ENCODE measurements at regions not wholly inside any gene's neighbourhood (a gene's known extent, or its start where the extent isn't known, plus 50 kb on each side); places are given as distances from the start of the nearest gene placed in this dataset.
"Not testable (repeated sequence)": the region's sequence is repeated elsewhere in the genome, so short reads cannot be mapped to it uniquely, and the experiment has no call there.

DNA sequence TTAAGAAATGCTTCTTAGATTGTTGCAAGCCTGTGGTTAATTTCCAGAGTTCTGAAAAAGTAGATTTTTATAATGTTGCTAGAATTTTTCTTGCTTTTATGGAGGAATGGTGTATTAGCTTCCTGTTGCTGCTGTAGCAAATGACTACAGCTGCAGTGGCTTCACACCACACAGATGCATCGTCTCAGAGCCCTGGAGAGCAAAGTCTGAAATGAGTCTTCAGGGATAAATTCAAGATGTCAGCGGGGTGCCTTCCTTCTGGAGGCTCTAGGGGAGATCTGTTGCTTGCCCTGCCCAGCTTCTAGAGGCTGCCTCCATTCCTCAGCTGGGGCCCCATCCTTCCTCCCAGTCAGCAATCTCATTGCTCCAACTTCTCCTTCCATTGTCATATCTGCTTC is 187.8 kb downstream of the ZNF516 start:
- no peak for DNase-seq

DNA sequence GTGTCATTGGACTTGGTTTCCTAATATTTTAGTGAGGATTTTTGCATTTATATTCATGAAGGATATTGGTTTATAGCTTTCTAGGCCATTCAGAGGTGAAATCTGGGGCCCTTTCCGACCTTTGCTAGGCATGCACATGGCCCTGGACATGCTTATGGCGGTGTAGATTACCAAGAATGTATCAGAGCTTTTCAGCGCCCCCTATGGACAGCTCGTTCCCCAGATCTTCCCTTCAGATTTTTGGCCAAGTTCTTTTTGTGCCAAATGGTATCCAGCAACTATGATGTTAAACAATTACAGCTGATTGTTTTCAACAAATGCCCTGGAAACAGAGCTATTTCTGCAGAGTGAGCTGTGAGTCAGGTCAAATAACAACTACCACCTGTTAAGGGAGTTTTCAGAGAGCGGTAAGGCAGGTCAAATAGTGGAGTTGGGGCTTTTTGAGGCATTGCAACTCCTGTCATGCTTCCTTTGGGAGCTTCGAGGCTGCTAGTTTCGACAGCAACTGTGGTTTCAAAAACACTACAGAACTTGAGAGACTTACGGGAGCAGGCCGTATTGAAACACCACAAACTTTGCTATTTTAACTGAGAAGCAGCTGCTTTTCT is 188.3 kb downstream of the ZNF516 start:
- no peak for DNase-seq

DNA sequence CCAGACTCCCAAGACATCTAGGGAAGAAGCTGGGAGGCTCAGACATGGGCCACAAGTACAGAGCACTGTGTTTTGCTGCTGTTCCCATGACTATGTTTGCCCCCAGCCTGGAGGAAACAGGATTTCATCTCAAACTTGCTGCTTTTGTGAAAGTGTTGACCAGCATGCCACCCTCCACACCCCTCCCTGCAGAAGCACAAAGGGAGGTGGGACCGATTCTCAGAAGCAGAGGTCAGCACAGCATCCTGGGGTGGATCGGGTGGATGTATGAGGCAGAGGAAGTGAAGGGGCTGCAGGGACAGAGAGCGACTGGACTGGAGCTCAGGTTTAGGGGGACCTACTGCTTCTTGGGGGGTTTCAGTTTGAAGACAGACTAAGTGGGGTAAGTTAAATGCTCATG is 209.2 kb downstream of the ZNF516 start:
- DNase-seq, result no peak

DNA sequence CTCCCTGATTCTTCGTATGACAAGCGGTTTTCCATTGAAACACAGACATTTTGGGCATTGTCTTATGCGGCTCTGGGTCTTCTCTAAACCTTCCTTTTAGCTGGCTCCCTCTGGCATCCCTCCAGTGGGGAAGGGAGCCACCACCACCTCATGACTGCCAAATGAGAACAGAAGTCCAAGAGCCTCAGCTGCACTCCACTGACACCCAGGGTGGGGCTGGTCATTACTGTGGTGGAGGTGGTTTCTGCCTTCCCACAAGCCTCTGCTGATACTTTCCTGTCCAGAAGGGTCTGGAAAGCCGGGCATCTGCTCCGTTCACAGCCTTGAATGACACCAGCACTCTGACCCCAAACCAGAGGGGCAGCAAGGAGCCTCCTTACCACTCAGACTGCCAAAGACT is 213.5 kb downstream of the ZNF516 start:
- no peak for DNase-seq

DNA sequence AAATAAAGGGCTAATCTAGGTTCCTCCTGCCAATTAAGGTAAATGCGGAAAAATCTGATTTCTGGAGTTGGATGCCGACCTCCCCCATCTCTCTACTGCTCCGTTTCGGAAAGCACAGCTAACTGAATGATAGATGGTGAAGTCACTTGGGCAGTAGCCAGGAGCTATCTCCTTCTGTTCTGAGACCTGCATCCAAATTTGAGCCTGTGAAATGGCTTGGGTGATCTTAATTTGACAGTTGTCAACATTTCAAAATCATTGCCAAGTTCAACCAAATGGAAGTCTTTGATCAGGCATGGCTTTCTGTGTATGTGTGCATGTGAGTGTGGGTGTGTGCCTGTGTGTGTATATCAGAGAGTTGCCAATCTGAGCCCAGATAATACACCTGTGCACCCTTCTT is 217.2 kb downstream of the ZNF516 start:
- DNase-seq, result no peak

DNA sequence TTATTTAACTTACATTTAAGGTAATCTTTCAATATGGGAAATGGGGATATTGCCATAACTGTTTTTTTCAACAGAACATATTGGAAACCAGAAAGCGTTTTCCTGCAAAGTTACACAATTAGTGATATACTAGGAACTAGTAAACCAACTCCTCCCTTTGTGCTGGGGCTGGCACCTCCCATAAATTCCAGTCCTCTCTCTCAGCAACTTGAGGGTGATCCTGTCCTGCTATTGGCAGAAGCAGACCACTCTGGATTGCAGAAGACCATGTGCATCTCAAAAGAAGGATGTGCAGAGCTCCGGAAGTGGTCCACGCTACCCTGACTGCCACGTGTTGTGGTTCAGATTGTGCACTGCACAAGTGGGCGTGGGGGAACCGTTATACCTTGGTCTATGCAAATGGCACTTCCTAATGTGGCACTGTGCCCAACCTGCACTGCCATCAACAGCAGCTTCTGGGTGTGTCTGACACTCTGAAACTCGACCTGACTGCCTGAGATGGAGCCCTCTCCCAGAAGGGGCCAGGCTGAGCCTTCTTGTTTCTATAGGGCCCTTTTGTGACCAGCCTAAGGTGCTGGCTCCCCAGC is 219.2 kb downstream of the ZNF516 start:
- peak; percentile 18 for DNase-seq

DNA sequence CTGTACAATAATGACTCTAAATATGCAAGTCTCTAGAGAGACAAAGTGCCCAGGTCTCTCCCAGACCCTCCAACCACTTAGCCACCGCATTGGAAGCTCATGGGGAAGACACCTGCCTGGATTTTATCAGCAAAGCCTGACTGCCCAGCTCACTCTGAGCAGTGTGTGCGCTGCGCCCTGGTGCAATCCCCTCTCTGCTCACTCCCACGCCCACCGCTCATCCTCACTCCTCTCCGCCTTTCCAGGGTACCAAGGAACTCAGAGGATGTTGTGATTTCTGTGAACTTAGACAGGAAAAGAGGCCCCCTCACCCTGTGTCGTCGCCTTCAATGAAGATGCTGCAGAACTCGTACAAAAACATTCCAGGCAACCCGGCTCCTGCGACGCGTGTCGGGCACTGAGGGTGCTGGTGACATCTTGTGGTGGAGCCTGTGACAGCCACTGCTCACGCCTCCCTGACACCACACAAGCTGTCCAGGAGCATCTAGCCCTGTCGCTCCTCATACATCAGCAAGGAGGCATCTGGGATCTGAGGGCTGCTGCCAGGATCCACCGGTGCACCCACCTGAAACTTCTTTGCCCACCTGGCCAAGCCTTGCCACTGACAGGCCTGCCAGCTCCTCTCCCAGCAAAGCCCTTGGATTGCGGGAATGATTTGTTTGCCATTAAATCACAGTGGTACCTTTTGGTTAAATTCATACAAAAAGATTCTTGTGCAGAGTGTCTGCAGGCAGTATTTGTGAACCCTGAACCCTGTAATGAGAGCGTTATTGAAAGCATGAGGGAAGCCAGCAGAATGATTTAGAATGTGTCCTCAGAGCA is 220.4 kb downstream of the ZNF516 start:
- DNase-seq, result no peak

DNA sequence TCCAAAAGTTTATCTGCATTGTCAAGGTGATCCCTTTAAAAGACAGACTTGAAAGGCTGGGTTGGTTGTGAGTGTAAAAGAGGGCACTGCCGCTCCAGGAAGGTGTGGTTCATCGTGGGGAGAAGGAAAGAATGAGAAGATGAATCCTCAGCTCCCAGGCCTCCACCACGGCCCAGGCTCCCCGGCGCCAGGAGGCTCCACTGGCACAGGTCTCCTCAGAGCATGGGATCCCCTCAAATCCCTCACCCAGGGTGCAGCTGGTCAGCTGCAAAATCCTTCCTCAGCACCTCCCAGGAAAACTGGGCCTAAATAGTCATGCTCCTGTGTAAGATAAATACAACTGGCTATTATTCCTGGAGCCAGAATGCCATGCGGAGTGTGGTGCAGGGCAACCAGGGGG is 221.1 kb downstream of the ZNF516 start:
- DNase-seq, result no peak

DNA sequence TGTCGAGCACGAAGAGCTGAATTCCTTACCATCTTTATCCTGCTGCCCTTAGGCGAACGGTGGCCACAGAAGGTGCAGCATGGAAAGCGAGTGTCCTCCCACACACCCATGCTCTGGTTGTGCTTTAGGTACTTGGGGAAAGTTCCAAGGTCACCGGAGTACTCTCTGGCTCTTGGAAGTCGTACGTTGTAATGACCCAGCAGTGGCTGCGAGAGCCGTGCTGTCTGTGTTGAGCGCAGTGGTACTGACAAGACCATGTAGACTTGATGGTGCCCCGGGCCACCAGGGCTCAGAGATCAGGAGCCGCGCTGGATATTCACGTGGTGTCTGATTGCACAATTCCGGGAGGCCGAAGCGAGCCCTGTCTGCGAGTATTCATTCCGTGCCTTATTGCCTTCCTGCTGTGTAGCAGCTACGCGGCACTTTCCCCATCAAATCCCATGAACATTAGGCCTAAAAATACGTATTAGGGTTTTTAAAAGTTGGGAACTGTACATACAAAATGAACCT is 222.0 kb downstream of the ZNF516 start:
- no peak for DNase-seq

DNA sequence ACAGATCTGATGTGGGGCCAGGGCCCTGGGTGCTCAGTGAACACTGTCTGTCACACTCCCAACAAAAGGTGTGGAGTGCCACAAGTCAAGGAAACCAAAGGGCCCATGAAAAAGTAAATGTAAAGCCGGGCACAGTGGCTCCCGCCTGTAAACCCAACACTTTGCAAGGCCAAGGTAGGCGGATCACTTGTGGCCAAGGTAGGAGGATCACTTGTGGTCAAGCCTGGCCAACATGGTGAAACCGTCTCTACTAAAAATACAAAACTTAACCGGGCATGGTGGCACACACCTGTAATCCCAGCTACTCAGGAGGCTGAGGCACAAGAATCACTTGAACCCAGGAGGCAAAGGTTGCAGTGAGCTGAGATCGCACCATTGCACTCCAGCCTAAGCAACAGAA is 227.6 kb downstream of the ZNF516 start:
- not testable (repeated sequence) for DNase-seq

DNA sequence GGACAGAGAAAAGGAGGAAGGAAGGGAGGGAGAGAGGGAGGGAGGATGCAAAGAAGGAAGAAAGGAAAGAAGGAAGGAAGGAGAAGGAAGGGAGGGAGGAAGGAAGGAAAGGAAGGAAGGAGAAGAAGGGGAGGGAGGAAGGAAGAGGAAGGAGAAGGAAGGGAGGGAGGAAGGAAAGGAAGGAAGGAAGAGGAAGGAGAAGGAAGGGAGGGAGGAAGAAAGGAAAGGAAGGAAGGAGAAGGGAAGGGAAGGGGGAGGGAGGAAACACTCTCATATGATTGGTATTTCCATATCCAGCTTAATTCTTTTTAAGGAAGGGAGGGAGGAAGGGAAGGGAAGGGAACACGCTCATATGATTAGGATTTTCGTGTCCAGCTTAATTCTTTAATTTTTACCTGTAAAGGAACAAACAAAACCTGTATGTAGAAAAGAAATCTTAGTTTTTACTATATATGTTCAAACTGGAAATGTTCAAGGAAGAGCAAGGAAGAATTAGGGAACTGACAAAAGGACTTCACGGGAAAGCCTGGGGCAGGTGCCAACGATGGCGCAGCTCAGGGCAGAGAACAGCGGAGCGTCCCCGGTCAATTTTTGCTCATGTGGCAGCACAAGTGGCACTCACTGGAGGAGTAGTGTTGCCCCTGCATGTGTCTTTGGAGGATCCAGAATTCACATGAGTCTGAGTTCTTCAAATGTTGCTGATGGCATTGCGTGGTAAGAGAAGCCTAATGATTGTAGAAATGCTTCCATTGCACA is 228.6 kb downstream of the ZNF516 start:
- DNase-seq, result no peak

DNA sequence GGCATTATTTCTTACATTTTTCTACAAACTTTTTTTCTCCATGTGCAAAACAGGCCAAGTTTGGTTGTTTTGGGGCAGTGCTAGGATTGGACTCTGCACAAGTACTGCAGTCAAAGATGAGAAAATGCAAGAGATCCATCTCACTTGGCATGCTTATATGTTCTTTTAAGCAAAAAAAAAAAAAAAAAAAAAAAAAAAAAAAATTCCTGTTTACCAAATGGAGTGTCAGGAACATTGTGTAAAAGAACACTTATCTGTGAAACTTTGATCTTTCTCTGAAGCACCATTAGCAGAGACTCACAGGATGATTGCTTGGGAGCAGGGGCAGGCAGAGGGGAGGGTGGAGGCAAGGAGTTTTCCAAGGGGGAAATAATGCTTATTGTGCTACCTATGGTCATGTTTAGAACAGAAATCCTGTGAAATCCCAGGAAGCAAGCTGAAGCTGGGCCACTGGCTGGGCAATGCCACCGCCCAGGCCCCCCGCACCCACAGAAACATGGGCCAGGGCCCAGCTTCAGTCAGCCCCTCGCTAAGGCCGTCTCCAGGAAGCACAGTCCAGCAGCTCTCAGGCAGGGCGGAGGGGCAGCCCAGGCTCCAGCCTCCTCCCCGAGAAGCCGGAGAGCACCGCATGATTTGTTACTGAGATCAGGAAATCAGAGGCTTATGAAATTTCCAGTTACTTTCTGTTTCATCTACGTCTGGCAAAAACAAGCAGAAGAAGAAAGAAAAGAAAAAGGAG is 229.4 kb downstream of the ZNF516 start:
- DNase-seq, result peak; percentile 7

DNA sequence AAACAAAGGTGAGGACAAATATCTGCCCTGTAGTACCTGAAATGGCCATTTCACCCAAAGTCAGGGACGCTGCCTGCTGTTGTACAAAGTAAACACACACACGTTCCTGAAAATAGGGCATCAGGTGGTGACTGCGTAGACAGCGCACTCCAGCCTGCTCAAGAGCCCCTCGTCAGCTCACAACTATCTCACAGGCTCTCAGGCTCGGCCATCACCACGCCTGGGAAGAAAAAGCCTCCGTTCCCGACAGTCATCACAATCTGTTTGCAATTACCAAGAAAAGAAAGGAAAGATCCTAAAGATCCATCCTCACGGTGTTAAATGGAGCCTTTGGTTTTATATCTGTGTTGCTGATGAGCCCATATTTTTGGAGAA is 230.2 kb downstream of the ZNF516 start:
- DNase-seq, result no peak

DNA sequence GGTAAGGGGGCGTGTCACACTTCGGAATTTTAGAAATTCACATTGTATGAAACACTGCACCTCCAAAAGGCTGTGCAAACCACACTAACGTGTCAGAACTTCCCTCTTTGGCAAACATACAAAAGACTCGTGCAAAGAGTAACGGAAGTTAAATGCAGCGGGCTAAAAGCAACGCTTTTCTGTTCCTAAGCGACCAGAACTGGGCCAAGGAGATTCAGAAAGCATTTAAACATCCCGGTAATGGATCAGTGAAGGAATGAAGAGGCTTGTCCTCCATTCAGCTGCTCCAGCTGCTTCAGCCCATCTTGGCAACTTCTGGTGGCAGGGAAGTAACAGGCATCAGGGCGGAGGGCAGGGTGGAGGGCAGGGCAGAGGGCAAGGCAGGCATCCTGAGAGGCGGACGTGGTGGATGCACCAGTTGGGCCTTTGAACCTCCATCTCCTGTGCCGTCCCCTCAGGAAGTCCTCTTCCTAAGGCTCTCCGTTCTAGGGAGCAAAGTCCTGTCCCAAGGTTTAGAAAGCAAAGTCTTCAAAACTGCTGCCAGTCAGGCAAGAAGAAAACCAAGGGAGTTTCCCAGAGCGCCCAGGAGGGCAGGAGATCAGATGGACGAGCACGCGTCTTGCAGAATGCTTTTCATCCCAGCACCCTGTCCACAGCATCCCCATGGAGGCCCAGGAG is 230.7 kb downstream of the ZNF516 start:
- DNase-seq, result no peak

DNA sequence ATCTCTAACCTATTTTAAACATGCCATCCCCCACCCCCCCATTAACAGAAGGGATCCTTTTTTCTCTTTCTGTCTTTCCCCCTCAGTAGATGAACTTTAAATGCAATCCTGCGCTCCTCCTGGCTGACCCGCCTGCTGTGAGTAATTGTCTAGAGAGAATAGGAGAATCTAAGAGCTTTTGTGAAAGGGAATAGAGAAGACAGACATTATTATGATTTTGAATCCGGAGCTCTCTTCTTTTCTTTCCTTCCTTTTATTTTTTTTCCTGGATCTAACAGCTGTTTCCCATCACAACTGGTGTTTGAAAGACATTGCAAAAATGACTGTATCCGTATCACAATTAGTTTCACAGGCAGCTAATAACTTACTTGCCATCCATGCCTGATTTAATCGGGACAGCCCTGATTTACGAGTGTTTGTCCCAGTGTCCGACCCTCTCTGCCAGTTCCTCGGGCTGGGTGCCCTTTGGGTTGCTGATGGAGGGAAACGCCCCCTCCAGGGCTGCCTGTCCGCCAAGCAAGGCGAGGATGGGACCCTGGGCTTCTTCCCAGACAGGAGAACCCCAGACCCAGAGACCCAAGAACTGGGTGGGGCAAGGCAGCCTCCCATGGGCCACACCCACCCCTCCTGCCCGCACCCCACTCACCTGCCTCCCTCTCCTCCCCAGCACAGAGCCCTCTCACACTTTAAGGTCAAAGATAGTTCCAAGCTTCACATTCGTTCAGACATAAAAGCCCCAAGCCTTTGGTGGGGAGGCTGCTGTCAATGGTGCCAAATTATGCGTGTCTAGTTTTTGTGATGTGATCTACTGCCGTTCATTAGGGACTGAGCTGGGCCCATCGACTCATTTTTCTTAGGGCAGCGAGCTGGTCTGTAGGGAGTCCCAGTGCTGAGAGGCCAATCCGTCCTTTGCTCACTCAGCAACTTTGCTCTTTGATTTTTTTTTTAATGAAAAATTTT is 231.7 kb downstream of the ZNF516 start:
- no peak for DNase-seq

DNA sequence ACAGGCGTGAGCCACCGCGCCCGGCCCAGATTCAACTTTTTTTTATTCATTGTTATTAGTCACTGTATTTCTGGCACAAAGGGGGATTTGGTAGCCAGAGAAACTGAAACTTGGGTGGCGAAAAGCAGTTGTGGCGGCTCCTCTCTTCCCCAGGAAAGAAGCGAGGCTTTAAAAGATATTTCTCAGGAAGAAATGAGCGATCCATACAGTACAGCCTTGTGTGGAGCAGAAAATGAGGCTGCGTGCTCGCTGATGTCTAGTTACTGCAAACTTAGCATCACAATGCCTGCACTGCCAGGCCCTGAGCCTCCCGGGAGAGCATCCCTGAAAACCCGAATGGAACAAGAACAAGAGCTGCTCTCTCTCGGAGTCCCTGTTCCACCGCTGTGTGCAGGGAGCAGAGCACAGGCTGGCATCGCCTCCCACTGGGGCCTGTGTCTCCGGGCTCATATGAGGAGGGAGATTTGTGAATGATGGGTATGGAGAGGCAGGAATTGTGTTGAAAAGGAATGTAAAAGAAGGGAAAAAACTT is 234.0 kb downstream of the ZNF516 start:
- DNase-seq, result no peak

DNA sequence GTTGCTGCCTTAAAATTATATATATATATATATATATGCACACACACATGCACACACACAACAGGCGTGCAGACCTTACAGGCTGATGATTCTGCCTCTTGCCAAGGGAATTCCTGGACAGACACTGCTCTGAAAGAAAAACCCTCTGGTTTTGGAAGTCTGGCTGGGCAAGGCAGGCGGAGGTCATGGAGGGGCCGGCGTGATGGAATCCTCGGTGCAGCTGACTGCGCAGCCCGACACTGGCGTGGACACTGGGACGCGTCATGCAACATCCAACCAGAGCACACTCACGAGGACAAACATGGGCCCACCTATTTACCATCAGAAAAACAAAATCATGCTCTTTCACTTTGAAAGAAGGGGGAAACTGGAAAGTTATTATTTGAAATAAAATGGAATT is 235.3 kb downstream of the ZNF516 start:
- DNase-seq, result no peak

DNA sequence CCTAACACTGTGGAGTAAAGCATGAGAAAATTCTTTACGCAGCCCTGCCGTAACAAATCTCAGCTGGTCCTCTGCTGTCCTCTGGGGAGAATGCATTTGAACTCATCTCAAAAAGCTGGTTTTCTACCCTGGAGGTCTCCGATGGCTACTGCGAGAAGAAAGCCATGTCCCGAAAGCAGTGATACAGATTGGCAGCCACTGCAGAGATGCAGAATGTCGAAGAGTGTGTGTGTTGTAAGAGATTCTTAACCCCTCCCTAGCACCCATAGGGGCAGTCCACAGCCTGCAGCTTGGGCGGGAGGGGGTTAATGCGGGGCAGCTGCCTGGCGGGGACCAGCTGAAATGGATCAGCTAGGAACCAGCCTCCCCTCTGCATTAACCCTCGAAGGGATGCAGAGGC is 235.9 kb downstream of the ZNF516 start:
- DNase-seq, result no peak

DNA sequence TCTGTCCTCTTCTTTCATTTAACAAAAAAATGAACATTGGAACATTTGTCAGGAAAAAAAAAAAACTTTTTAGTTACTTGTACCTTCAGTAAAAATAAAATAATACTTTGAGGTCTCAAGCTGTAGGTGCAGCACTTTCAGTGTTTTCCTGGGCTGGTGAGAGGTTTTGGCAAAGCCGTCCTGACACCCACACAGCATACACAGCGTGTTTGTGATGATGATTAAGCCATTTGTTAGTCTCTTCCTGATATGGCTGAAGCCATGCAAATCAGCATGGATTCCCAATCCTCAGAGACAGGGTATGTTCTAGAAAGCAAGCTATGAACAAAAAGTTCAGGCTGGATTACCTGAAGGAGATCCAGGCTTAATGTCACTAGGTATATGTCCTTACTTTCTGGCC is 236.8 kb downstream of the ZNF516 start:
- DNase-seq, result no peak

DNA sequence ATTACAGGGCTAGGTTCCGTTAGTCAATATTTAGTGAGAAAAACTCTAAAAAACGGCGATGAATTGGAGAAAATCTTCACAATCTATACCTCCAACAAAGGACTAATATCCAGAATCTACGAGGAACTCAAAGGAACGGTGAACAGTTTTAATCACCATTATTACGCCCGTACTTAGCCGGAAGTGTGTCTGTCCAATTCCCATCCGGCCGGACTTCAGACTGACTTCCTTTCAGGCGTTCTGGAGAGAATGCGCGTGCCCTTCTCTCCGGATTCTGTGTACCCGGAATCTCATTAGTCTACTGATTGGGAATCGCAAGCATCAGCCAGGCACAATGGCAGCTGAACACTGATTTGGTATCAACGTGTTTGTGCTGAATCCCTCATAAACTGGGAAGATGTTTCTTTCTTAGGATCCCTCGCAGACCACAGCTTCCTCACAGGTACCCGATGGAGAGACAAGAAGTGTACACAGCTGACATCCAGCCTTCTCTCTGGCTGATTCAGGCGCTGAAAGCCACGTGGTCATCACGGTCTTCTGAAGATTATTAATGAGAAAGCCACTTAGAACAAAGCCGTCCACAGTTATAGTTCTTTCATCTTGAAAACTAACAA is 239.9 kb downstream of the ZNF516 start:
- DNase-seq, result no peak

All from fibroblast of skin of right quadriceps (primary cell).